NOMO-1 treated with DMSO at 0.1 percent for 48 hours (cell line): ENCODE measurements at regions not wholly inside any gene's neighbourhood (a gene's known extent, or its start where the extent isn't known, plus 50 kb on each side); places are given as distances from the start of the nearest gene placed in this dataset.

ENCODE experiments used
- DNase-seq: peaks from one replicate; lab custom pipeline; 2025; ENCODE audit not compliant: unreplicated experiment; lab: John Stamatoyannopoulos, UW

DNA sequence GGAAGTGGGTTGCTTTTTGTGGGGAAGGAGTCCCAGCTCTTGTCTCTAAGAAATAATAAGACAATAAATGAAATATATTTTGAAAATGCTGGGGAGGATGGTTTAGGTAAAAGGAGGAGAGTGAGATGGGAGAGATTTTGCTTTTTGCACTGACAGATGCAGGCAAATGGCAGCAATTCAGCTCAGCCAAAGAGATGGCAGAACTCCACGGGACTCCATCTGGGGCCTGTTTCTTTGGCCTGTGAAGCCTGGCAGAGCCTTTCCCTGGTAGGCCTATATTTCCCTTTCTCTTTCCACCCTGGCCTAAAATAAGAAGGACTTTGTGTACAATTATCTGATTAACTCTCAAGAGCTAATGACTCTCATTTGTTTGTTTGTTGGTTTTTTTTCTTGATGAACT lies 1525.1 kb downstream of the CDH11 start:
- DNase-seq: no peak

DNA sequence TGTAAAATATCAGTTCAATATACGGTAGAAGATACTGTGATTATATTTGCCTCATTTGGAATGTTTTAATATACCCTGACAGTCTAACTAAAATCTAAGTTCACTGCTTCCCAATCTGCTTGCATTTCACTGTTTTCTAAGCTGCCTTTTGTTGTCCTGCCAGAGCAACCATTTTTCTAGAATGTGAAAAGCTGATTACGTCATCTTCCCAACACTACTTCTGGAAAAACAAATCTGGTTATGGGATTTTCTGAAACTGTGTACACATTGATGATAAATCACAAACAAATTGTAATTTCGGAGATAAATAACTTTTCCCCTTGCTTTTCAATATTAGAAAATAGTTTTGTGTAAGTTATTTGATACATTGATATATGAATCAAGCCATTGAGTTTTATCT lies 1529.0 kb downstream of the CDH11 start:
- no peak for DNase-seq

DNA sequence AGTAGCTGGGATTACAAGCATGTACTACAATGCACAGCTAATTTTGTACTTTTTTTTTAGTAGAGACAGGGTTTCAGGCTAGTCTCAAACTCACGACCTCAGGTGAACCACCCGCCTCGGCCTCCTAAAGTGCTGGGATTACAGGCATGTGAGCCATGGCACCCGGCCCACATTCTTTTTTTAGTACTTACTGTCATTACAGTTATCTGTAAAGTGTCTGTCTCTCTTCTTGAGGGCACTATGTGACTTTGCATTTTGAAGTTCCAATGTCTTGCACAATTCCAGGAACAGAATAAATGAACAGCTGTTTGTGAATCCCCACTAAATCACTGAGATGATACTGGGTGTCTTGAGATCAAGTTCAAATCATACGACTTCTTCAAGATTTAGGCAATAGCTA lies 1540.3 kb downstream of the CDH11 start:
- no peak for DNase-seq

DNA sequence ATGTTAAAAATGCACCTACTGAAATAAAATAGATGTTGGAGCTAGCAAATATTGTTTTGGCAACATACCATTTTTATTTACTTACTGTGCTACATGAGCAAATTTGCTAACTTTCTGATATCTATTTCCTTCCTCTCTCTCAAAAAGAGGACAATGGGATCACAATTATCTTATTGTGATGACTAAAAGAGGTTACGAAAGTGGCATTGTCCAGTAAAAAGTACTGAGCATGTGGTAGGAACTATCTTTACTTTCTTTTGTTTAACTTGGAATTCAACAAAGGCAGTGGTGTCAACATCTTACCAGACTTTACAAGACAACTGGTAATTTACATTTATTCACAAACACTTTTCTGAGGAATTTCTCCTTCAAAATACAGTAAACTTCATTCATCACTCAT lies 1542.6 kb upstream of the CDH8 start:
- DNase-seq: no peak

DNA sequence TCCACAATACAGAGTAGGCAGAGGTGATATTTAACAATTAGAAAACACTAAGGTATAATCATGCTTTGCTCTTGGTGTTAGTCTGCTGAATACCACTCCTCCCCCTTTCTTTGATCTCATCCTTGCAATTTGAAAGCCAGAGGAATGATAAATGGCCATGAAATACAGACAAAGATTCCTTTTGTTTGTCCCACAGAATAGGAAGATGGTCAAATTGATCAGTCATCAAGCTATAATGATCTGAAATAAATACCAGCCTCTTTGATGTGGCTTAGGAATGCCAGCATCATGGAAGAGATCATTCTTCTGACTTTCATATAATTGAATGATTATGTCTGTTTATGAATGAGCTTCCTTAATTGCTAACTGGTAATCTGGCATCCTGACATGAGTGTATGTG lies 1541.7 kb upstream of the CDH8 start:
- no peak for DNase-seq

DNA sequence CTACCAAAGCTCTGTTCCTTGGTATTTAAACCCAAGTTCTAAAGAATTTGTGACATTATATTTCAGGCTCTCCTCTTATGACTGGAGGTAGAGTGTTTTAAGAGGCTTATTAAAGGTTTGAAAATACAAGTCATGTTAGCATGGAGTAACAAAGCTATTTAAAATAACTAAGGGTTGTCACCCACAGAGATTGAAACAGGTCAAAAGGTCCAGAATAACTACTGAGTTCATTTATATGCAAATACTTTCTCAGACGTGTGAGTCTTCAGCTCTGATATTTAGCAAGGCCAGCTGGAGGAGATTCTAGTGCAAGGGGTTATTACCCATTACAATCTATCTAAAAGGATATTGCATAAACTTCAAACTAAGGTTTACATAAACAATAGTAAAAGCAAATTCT lies 1538.8 kb upstream of the CDH8 start:
- no peak for DNase-seq

DNA sequence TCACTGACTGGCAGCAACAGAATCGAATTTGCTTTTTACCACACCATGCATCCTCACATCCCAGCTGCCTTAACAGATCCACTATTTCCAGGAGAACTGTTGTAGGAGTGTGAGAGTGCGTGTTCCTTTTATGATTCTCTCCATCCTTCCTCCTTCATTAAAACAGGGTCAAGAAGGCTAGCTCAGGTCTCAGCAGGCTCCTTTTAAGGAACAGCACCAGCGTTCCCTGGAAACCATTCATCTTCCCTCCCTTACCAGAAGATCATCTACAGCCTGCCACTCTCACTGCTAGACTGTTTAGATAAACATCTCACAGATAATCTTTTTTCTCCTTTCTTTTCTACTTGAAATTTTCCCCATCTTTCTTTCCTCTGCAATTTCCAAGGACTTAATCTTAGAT lies 1531.9 kb upstream of the CDH8 start:
- no peak for DNase-seq

DNA sequence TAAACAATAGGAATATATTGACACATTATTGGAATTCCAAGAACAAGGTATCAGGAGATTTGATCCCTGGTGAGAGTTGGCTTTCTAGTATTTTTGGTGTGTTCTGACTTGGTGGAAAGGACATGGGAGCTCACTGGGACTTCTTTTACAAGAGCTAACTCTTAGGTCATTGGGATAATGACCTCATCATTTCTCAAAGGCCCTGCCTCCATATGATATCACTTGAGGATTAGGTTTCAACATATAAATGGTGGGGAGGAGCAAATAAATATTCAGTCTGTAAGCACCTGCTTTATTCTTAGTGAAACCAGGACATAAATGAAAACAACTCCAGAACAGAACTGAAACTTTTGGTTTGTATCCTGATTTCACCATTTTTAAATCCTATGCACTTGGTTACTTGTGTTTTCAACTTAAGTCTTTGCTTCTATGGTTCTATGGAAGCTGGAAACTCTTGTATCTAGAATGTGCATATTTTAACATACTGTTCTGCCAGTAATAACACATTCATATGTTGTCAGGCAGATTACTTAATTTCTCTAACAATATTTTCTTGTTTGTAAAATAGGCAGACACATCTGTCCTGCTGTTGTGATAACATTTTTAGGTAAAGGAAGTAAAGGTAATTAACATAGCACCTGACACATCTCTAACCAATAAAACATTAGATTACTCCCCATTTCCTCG lies 1527.7 kb upstream of the CDH8 start:
- no peak for DNase-seq

DNA sequence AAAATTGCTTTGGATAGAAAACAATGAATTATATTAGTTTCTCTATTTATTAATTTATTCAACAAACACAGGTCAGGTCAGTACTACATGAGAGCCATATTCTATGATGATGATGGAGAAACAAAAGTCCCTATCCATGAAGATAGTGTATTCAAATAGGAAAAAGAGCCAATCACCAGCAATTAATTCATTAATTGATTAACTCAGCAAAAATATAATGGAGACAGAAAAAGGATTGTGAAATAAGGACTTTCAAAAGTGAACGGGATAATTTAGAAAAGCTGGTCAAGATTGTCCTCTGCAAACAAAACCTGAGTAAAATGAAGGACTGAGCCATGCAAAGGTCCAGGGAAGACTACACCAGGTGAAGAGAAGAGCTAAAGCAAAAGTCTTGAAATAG lies 1517.7 kb upstream of the CDH8 start:
- no peak for DNase-seq

DNA sequence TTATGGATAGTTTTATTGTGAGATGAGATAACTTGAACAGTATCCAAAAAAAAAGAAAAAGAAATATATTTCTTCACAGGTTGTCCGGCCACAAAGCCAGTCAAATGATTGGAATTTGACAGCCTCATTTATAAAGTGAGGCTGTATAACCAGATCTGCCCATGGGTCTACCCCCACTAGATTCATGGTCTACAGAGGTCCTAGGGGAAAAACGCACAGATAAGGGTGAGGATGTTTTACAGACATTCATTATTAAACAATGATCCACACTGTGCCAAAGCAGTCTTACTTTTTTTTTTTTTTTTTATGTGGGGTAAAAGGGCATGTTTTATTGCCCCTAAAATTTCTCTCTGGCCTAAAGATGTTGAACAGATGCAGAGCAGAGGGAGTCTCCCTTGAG lies 1503.0 kb upstream of the CDH8 start:
- no peak for DNase-seq

DNA sequence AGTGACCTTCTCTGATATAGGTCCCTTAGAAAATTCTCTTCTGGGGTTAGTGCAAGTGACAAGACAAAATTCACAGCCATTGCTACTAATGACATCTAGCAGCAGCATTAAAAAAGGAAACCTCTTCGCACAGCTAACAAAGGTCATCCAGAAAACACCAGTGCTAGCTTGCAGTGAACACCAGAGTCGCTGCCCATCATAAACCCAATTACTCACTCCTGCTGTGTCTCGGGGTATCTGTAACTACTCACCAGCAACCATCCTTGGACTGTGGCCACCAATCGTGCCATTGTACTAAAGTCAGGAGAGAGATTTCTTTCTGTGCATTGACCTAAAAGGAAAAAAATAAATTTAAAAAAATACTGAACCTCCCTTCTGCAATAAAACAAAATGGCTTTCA lies 1494.7 kb upstream of the CDH8 start:
- no peak for DNase-seq

DNA sequence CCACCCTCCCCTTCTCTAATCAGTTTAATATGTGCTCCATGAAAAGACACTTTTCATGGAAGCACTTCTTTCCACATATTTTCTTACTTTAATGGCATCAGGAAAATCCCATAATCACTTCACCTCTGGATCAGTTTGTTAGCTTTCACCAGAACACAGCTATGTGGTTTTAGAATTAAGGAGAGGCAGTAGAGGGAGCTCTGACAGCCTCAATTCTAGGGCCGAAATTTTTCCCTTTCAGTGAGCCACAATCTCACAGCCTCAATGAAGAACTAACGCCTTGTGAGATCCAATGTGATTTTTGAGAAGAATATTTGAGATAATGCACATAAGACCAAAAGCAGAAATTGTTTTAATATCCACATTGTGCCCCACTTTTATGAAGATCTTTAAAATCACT lies 1494.0 kb upstream of the CDH8 start:
- DNase-seq: no peak

DNA sequence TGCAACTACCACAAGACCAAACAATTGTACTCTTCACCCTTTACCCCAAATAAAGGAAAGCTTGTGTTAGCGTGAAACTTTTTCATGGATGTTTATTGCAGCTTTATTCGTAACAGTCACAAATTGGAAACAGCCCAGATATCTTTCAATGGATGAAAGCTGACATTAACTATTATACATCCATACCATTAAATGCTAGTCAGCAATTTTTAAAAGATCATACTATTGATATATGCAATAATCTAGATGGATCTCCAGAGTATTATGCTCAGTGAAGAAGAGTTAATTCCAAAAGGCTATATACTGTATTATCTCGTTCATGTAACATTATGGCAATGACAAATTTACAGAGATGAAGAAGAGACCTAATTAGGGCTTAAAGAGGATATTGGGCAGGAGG lies 1491.2 kb upstream of the CDH8 start:
- no peak for DNase-seq

DNA sequence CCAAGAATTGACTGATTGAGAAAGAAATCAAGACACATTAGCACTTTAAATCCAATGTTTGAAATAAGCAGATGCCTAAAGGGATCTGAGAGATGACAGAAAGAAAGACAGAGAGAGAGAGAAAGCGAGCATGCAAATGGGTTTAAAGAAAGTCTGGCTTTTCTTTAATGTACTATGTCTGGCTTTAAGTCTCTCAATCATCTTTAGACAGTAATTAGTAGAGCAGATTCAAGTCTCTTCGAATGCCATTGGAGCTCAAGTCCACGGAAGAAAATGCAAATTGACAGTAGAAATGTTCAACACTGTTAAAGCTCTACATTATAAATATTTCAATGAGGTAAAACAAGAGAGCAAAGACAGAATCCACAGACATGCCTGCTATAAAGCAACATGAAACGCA lies 1480.2 kb upstream of the CDH8 start:
- no peak for DNase-seq

DNA sequence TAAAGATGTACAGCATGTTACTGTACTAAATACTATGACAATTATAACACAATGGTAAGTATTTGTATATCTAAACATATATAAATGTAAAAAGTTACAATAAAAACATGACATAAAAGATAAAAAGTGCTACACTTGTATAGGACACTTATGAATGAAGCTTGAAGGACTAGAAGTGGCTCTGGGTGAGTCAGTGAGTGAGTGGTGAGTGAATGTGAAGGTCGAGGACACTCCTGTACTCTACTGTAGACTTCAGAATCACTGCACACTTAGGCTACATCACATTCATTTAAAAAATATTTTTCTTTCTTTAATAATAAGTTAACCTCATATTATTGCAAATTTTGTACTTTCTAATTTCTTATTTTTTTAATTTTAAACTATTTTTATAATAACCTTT lies 1476.7 kb upstream of the CDH8 start:
- no peak for DNase-seq

DNA sequence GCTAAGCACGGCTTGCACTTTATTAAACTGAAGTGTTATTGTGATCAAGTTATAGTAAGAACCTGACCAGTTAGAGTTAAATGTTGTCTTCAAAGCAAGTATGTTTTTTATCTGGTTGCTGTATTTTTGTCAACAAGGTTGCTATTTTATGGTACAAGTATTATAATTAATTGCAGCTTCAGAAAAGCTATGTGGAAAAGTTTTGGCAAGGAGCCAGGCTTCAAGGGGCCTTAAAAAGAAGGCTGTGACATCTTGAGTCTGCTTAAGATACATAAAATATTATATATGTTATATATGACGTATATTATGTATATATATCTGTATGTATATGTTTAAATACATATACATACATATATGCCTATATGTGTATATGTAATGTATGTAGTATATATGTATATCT lies 1461.2 kb upstream of the CDH8 start:
- DNase-seq: no peak

DNA sequence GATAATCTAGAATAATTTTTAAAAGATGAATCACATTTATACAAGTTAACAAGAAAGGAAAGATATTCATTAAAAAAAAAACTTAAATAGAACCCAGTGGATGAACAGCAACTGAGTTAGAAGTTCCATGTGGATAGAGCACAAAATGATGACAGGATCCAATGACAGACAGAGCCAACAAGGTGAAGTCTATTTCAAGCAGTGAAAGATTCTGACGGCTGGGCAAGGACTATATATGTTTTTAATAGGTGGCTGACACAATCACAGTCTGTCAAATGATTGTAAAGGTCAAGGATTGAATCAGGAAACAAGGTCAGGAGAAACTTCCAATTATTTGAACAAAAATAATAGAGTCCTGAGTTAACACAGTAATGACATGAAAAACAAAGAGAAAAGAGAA lies 1460.0 kb upstream of the CDH8 start:
- DNase-seq: no peak

DNA sequence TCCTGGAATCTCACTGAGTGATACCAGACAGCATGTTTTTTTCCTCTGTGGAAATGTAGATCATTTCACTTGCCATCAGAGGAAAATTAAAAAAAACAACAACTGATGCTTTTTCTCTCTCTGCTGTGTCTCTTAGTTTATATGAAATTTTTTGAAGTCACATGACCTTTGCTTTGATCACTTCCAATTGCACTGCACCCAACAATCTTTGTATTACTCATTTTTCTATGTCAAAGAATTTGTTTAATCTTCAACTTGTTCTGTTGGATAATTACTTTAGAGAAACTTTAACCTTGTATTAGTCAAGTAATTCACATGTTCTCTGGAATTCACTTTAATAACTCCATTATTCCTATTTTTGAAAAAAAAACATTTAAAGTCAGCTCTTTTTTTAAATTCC lies 1452.7 kb upstream of the CDH8 start:
- no peak for DNase-seq

DNA sequence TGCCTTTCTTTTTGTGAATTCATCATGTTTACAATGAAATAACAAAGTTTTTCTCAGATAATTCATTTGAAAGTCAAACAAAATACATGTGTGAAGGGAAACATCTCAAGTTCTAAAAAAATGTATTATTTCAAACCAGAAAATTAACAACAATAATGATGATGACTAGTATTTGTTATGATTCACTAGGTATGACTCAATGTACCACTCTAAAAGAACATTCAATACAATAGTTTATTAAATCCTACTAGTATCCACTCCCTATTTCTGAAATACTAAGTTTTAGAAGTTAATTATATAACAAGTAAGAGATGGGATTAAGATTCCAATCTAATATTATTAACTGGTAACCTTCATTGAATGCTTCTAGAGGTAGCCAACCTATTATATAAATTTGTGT lies 1444.8 kb upstream of the CDH8 start:
- no peak for DNase-seq

DNA sequence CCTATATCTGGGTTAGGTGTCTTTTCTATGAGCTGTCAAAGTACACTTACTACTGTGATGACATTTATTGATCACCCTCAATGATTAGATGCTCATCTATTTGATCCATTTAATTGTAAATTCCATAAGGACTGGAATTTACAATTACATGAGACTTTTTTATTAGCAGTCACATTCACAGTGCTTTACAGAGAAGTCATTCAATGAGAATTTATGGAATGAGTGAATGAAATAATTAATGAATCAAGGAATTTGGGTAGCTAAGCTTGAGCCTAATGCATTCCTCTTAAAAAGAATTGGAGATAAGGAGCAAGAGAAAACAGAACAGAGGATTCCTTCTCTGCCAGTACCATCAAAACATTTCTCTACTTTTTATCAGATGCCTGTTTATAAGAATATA lies 1437.5 kb upstream of the CDH8 start:
- no peak for DNase-seq

DNA sequence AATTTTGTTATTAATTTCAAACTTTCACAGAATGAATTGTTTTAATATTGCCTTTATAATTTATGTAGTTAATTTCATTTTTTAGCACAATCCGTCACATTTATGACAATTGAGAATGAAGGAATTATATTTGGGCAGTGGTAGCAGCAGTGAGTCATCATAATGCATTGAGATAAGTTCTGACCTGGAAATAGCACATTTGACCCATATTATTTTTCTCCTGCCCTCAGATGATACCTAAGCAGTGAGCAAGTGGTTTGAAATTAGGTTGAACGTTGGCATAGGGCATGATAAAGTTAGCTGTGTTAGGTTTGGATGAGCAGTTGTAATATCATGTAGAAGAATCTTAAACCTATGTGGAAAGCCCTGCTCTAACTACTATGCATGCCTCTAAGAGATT lies 1431.3 kb upstream of the CDH8 start:
- DNase-seq: no peak

DNA sequence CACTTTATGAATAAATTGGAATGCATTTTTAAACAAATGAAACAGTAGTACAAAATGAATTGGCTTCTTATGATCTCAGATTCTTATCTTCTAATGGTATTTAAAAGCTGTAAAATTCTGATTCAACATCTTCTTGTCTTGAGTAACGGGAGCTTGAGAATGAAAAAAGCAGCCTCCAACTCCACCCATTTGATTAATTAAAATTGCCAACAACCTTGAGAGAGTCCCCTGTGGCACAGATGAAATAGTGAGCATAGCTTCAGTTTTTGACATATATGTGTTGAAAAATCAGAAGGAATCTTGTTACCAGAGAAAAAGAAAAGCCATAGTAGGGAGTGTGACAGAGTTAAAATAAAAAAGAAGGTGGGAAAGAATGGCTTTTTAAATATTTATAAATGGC lies 1426.1 kb upstream of the CDH8 start:
- DNase-seq: no peak

DNA sequence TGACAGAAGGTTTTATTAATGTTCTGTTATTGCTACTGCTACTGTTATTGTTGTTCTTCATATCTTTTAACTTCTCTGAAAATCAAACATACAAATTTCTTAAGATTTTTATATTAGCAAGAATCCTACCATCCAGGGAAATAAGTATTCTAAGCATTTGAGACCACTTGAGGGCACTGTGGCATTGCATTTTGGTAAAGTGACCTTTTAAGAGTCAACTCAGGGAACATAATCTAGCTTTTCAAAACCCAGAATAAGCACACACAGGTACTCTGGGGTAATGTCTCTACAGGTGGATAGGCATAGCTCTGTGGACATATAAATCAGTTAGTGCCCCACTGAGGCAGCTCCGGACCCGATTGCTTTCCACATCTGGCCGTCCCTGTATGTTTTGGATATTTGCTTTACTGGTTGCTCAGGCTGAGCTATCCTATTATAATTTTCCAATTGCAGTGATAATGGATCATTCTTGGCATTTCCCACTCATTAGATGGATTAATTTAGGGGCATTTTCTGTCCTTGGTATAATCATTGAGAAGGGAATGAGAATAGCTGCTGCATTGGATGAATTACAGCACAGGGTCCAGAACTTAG lies 1425.1 kb upstream of the CDH8 start:
- peak; percentile 1 for DNase-seq
